ENCODE measurements at regions not wholly inside any gene's neighbourhood (a gene's known extent, or its start where the extent isn't known, plus 50 kb on each side); places are given as distances from the start of the nearest gene placed in this dataset.
"Not testable (repeated sequence)": the region's sequence is repeated elsewhere in the genome, so short reads cannot be mapped to it uniquely, and the experiment has no call there.

DNA sequence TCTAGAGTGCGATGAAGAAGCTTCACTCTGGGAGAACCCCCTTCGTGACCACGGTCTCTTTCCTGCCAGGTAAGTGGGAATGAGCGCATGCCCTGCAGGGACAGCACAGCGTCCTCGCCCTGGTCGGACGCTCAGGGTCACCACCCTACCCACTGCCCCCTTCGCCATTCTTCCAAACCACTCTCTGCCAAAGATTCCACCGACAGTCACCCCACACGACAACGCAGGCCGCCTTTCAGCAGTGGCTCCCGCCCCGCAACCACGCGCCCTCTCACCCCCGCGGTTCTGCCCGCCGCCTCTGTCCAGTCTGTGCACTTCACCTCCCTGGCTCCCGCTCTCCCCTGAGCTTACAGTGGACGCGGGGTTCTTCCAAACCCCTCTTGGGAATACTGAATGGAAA lies 82.3 kb upstream of the FCGR1A start:
- DNase-seq (ENCODE audit: low read depth) = not testable (repeated sequence)

DNA sequence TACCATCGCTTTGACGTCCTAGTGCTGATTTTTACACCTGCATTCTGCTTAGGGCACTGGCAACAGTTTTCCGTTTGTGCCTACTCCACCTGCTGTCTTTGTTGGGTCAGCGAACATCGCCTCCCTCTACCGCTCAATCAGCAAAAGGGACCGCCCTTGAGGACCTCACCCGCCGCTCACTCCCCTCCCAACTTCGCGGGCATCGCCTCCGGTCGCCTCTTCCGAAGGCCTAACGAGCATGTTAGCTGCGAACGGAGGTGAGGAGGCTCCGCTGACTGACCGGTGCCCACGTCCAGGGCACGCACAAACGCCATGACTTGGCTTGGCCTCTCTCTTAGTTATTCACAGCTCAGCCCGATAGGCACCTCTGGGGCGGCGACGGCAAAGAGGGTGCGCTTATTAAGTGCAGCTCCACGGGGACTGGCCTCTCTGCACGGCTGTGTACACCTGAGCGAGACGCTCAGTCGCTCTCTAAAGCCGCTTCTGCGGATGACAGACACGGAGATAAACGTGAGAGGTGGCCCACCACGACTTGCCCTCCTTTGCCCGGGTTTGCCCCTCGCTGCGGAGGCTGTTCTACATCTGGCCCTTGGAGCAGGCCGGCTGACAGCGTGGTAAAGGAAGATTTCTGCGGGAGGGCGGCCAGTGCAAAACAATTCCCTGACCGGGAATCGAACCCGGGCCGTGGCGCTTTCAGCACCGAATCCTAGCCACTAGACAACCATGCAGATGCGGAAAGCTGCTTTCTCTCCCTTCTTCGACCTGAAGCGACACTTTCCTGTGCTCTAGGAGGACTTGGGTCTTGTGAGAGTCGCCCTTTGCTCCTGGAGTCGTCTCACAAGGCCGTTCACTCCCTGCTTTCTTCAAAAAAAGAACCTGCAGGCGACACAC lies 81.6 kb upstream of the FCGR1A start:
- DNase-seq (ENCODE audit: low read depth) = not testable (repeated sequence)

DNA sequence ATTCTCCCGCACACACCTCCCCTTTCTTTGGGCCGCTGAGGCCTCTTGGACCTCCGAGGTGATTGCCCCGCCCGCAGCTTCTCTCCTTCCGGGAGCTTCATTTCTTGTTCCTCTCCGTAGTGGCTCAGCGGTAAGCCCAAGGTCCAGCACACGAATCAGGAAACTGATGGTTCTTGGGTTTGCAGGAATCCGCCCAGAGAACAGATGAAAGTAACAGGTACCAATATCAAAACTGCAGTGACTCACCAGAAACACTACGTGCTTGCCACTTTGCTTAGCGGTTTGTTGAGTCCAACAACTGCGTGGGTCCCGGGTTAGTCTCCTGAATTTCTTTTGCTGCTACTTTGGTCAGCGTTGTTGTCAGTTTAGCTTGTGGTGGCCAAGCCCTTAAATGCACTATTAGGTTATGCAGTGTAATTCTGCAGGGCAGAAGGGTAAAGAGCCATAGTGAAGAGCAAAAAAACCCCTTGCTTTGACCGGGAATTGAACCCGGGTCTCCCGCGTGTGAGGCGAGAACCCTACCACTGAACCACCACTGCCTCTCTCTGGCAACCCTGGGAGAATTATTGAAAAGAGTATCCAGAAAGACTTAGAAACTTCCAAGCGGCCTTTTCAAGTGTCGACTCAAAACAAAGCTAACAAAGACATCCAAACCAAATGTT lies 74.2 kb upstream of the FCGR1A start:
- peak; percentile 19 for DNase-seq (ENCODE audit: low read depth)

DNA sequence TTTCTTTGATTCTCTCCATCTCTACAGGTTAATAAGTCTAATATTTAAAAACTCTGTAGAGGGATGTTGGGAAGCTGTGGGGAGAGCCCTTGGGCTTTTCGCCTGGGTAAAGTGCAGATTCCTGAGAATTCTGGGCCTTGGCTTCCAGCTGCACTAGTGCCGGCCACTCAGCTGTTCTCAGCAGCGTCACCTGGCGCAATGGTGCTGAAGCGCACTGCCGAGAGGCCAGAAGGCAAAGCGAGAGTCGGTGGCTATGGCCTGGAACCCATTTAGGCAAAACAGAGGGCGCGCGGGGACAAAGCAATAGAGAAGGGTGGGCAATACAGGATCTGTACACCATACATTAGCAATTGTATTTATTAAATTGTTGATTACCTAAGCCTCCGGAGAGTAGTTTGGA lies 70.8 kb upstream of the FCGR1A start:
- DNase-seq (ENCODE audit: low read depth) = not testable (repeated sequence)

DNA sequence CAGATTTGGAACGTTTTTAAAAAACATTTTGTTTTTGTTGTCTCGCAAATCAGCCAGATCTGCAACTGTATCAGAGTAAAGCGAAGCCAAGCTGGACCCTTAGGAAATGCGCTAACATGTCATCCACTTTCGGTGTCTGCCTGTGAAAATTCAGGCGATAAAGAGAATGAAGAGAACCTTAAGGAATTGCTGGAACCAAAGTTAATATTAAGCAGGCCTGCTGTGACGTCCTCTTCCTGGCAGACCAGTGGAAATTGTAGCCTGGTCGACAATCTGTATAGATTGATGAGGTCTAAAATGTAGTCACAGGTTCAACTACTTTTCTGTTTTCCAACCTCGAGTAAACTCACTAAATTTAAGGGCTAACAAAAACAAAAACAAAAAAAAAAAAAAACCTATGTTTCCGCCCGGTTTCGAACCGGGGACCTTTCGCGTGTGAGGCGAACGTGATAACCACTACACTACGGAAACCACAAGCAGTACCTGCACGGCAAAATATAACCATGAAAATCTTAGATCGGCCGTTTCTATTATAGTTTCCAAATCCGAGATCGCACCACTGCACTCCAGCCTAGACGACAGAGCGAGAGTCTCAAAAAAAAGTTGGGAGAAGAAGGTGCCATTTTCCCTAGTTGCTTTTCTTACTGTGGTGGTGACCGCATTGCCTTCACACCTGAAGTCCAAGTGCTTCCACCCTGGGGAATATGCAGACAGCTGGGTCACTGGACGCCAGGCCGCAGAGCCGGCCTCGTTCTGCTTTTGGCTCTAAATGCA lies 70.2 kb upstream of the FCGR1A start:
- DNase-seq (ENCODE audit: low read depth) = not testable (repeated sequence)

DNA sequence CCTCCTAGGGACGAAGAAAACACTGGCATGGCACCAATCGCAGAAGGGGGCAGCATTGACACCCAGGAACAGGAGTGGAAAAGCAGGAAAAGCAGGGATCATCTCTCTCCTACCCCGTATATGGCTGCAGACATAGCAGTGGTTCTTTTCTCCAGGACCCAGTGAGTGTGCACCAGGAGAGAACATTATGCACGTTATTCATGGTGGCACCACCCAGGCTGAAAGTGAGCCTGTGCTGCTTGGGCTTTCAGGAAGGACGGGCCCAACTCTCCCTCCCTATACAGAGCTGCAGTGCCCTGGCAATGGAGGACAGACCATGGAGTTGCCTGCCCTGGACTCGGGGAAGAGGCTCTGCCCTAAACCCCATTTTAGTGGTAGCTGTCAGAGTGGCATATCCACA lies 69.0 kb upstream of the FCGR1A start:
- not testable (repeated sequence) for DNase-seq (ENCODE audit: low read depth)

DNA sequence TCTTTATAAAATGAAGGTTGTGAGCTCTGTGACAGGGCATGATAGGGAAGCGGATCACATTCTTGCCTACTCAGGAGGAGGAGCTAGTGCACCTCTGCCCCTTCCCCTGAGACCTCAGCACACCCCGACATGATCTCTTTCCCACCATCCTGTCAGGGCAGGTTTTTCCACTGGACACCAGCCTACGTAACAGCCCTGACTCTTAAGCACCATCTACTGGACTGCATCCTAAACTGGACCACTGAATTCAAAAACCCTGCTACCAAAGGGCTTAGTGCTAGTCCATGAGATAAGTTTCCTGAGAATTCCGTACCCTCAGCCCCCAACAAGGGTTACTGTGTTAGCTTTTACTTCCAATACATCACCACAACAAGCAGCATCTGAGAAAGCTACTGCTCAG lies 68.5 kb upstream of the FCGR1A start:
- DNase-seq (ENCODE audit: low read depth) = not testable (repeated sequence)

DNA sequence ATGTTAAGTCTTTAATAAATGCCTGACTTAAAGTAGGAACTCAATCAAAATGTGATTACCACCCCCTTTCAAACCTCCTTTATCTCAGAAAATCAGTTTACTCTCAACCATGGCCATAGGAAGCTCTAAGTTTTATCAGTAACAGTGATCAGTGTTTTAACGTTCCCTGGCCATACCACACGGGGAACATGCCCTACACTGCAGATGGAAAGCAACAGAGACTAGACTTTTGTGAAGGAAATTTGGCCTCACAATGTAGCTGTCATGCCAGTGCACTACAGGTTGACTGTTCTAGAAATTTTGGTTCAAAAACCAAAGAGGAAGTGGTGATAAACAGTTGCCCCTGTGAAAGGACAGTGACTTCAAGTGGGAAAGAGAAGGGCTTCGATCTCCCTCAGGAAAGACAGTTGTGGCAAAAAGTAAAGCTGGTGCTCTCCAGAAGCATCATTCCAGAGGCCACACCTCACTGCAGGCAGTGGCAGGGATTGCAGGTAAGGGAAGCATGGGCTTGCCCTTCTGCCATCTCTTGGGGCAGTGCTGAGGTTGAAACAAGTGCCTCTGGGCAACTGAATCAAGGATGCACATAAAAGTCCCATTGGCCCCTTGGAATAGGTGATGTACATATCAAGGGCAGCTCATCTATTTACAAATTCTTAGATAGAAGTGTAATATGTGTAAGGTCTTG lies 57.7 kb upstream of the FCGR1A start:
- DNase-seq (ENCODE audit: low read depth) = not testable (repeated sequence)

DNA sequence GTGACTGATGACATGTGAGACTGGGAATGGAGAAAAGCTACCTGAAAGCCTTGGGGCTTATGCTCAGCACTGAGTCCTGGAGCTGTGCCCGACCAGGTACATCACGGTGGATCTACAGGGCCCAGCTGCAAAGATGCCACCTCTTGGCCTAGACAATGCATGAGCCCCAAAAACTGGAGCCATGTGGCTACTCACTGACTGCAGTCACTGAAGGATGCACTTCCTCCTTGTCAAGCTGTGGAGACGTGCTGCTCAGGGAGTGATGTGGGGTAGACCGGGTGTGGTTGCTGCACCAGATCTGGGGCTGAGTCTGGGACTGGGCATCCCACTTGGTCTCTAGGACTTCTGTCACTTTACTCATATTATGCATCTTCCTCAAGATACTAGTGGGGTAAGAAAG lies 55.8 kb upstream of the FCGR1A start:
- DNase-seq (ENCODE audit: low read depth) = not testable (repeated sequence)

DNA sequence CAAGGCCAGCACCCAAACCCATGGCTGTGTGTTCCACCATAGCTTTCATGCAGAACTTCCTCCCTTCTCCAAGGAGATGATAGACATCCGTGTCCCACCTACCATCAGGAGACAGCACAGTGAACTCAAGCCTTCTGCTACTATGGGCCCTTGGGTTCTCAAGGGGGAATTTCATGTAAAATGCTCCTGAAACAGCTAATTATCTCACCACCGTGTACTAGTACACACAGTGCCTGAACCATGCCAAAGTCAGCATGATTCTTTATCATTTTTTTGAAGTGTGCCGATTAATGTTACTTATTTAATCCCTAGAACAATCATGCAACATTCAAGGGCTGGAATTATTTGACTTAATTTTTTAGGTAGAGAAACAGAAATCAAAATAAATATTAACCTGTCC lies 53.9 kb upstream of the FCGR1A start:
- not testable (repeated sequence) for DNase-seq (ENCODE audit: low read depth)
